HG03565 (cell line): ENCODE measurements at regions not wholly inside any gene's neighbourhood (a gene's known extent, or its start where the extent isn't known, plus 50 kb on each side); places are given as distances from the start of the nearest gene placed in this dataset.
"Not testable (repeated sequence)": the region's sequence is repeated elsewhere in the genome, so short reads cannot be mapped to it uniquely, and the experiment has no call there.

Experiments
- ATAC-seq: cut with Tn5 transposase; IDR thresholded peaks from one replicate; pipeline ENCODE4 v1.9.1; 2021; ENCODE audit warnings: mild to moderate bottlenecking, moderate library complexity; ENCODE audit not compliant: unreplicated experiment

DNA sequence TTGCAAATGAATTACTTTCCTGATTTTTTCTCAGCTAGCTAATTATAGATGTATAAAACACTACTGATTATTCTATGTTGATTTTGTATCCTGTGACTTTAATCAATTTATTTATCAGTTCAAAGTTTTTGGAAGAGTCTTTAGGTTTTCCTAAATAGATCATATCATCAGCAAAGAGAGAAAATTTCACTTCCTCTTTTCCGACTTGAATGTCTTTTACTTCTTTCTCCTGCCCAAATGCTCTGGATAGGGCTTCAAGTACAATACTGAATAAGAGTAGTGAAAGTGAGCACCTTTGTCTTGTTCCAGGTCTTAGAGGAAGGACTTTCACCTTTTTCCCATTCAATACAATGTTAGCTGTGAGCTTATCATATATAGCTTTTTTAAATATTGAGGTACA, 417.9 kb downstream of the PDGFC start:
- no peak for ATAC-seq

DNA sequence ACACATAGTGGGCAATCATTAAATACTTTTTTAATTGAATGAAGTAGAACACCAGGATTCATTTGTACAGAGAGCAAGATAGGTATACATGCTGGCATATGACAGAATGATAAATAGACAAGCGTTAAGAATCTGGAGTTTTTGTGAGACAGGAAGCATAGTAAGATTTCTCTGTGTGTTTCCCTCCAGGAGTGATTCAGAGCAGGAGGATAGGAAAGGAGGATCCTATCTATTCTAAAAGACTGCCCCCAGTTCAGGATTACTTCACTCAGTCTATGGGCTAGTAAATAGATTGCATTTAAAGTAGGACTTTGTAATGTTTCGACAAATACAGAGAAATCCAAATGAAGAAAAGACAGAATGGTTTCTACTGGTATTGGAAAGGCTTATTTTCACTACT, 423.7 kb downstream of the PDGFC start:
- ATAC-seq: no peak

DNA sequence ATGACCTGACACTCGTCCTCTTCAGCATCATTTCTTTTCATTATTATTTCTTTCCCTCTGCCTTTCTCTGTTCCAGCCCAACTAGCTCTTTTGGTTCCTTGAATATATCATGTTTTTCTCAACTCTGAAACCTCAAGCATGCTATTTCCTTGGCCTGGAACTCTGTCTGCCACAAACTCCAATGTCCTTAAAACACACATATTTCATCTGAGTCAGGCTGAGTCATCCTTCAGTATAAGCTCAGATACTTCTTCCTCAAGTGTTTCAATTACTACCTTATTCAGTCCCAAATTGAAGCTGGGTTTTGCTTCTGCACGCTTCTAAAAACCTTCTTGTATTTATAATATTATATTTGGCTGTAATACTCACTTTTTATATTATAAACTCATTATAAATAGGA, 424.2 kb downstream of the PDGFC start:
- ATAC-seq: no peak

DNA sequence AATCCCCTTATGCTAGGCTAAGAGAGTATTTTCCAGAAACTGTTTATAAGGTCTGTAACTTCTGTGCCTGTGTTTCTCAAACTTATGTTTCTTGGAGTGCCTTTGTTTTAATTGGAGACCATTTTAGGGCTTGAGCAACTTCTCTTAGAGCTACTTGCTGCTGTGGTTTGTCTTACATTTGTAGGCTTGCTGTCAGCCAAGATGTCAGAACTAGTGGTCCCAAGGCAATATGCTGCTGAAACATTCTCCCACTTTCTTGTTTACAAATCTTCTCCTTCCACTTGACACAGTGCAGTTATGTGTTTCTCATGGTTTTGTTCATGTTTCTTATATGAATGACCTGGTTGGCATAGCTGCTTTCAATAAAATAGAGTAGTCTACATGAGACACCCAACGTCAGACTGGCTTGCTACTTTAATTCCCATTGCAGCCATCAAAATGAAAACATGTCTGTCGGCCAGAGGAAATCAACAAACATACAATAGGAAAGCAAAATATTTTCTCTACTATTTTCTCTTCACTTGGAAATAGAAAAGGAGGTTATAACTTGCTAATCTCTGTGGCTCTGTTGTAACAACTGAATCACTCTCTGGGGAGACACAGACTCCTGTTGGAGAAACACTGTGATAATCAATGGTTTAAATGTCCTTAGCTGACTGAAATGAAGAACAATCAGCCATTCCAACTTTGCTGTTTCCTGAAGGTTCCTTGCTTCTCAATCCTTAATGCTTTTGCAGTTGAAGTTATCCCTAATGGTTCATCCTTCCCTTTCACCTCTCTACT, 426.4 kb downstream of the PDGFC start:
- ATAC-seq: no peak

DNA sequence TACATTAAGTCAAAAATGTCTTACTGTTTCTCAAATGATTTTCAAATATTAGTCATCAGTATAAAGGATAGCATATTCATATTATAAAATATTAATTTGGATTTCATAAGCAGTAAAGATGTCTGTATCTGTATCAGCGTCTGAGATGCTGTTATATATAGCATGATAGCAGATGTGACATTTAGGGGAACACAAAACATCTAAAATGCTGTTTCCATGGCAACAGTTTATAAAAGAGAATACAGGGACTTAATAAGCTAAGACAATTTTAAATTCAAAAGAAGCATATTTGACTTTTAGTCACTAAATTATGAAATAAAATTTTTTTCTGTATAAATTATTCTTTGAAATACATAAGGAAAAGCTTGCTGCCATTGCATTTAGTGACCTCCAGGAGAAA, 432.2 kb downstream of the PDGFC start:
- ATAC-seq: no peak

DNA sequence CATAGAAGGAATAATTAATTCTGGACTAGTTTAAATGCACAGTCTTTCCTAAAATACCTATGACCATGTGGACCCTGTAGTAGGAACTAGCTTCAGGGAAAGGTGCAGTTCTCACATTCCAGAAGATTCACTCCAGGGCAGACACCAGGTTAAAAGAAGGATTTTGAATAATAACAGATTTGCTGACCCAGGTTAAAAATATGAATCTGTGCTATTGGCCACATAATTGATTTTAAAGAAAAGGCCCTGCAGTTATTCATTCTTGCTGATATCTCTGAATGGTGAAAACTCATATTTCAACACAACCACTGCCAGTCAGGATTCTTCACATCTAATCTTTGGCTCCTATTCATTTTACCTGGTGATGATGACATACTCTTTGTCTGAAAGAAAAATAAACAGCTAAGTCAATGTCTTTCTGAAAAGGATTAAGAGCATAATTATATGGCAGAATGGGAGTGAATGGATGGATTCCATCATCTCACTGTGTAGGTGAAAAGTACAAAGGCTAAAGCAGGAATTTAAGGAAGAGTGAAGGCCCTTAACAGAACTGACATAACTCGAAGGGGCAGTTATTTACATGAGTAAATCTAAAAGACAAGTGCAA, 432.8 kb downstream of the PDGFC start:
- no peak for ATAC-seq

DNA sequence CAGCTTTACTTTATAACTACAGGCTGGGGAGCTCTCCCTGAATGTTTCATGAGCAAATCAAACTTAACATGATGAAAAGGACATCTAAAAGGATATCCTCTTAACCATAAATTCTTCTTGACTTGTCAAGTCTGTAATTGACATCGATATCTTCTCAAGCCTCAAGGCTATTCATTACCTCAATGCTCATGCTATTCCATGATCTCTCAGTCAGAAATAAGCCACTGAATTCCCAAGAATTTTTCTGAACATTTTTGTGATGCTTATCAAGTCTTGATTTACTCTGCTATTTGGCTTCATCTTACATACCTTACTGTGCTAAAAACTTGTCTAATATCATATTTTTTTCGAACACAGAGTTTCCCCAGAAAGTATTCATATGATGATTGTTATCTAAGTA, 433.4 kb downstream of the PDGFC start:
- ATAC-seq: no peak

DNA sequence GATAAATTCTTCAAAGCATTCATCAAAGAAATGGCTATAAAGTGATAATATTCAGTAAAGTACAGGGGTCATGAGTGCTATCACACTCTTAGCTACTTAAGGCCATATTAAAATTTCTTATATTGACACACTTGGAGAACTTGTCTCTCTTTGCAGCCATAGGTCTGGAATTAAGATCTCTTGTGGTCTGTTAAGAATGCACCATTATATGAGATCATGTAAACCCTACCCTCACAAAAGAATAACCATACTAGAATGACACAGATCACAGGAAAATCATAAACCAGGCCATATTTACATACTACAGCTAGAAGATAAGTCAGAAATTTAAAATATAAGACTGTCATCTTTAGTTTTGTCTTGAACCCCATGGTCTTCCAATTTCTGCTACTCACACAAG, 434.3 kb downstream of the PDGFC start:
- ATAC-seq: no peak

DNA sequence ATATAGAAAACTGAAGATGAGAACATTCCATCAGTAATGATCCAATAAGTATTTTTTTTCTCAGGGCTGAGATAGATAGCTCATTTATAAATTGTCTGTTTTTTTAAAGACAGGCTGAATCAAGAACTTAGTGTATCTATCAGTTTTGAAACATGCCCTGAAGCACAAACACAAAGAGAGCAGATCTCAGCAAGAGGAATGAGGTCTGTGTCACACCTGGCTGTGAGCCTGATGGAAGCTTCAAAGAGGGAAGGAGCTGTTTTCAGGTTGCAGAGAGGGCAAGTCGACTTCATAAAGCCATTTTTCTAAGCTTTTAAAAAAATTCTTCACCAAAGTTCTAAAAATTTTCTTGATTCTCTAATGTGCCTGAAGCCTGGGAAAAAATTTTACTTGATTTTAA, 434.9 kb downstream of the PDGFC start:
- no peak for ATAC-seq

DNA sequence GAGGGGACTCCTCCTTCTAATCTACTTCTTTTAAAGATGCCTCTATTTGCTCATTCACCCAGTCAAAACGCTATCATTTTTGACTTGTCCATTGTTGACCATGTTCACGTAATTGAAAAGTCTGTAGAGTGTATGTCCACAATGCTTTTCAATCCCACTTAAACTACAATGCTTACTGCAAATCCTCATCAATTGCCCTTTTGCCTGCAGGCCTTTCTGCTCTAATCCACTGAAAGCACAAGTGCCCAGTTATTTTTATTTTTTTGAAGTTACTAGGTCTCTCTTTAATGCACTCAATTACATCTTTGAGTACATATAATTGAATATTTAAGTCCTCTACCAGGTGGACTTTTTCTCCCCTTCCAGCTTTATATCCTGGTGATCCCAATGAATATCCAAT, 437.4 kb downstream of the PDGFC start:
- no peak for ATAC-seq

DNA sequence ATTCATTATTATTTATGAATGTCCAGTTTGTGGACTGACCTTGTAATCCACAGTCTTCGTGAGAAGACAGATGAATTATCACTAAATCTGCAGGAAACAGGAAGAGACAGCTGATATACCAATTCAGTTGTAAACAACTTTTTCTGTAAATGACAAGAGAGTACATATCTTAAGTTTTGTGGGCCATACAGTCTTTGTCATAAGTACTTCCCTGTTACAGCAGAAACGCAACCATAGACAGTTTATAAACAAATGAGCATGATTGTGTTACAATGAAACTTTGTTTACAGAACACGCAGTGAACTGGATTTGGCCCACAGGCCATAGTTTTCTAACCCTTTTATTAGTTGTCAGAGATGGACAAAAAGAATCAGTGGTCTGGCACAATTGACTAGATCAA, 443.4 kb downstream of the PDGFC start:
- no peak for ATAC-seq

DNA sequence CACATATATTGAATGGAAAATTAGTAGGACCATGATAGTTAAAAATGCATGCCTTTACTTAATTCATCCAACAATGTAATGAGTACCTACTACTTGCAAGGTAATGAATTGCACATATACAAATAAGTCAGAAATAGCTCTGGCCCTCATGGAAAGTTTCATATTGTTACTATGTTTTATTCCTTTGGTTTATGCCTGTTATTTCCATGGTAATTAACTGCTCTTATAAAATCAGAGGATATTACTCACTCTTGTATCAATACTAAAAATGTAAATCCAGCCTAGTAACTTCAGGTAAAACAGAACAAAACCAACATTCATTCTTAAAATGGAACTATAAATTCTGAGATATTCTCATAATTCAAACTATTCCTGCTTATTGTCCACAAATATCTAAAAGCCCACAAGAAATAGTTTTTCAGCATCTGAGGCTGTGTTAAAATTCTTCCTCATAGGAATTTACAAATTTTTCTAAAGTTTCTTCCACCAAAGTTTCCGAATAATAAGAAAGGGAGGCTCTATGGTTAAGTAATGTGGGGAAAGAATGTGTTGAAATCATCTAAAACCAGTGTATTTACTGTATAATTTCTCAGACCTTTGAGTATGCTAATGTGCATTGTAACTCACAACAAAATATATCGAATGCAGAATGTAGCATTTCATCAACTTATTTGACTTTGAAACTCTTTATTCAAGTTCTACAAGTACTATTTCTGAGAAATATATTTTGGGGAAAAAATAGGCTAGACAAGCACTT, 444.2 kb downstream of the PDGFC start:
- no peak for ATAC-seq

DNA sequence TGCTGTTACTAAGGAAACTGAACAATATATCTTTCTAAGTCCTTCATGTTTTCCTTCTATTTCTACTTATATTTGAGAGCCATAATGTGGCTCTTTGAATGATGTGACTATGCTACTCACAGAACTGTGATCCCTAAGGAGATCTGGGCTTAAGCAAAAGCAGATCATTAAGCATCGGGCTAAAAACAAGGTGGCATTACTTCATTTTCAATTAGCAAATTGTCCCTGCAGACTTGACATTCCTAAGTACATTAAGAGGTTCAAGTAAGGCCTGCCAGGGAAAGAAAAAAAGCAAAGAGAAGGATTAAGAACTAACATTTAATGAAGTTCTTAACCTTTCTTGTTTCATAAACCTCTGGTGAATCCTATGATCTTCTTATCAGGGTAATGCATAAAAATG, 447.6 kb downstream of the PDGFC start:
- ATAC-seq: no peak

DNA sequence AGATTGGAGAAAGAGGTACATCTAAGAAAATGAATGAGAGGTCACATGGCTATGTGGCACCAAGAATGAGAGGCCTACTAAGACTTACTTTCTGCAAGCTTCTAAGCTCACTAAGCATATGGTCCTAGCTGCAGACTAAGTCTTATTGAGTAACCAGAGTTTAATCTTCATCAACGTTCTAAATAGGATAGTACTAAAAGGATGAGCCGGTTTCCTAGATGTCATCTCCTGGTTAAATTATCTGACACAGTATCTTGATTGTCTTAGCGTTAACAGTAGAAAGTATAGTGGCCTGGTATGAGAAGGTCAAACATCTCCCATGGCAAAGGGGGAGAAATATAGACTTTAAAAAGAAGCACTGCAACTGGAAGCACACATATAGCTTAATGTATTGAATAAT, 448.1 kb downstream of the PDGFC start:
- no peak for ATAC-seq

DNA sequence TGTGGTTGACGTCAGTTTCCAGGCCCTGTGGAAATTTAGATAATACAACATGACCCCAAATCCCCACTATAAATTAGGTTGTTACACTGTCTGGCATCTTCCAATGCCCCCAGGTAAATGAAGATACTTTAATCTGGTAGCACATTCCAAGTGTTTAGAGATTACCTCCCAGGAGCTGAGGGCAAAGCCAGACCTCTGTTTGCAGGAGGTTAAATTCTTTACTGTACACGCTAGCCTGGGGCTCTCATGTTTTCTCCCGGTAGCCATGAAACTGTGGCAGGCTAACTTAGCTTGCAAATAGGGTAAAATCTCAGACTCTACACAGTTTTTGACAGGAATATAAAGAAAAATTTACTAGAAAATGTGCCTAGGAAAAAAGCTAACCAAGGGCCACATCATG, 450.0 kb downstream of the PDGFC start:
- ATAC-seq: no peak

DNA sequence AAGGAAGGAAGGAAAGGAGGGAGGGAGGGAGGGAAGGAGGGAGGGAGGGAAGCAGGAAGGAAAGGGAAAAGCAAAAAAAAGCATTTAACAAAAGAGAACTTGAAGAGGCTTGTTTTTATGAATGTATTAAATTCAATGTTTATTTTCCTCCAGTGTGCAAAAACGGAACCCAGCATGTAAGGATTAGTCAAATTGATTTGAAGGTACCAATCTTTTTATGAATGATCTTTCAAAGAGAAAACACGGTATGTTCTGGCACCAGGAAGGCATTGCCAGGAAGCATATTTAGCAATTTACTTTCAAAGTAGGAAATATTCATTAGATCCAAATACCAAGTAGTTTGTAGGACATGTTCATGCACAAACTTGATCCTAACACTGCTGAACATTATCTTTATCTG, 453.6 kb downstream of the PDGFC start:
- no peak for ATAC-seq

DNA sequence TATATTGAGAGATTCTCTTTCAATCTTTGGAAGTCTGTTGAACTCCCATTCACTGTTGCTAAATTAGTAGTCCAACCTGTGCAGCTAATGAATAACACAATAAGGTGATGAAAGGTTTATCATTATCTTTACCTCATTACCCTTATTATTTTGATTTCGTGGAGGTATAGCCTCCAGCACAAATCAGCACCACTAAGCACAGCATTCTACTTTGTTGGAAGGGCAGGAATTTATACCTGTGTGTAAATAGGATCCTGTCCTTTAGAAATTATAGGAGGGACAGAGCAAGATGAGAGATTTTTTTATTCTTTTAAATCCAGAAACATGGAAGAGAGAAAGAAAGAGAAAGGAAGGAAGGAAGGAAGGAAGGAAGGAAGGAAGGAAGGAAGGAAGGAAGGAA, 454.1 kb downstream of the PDGFC start:
- ATAC-seq: no peak

DNA sequence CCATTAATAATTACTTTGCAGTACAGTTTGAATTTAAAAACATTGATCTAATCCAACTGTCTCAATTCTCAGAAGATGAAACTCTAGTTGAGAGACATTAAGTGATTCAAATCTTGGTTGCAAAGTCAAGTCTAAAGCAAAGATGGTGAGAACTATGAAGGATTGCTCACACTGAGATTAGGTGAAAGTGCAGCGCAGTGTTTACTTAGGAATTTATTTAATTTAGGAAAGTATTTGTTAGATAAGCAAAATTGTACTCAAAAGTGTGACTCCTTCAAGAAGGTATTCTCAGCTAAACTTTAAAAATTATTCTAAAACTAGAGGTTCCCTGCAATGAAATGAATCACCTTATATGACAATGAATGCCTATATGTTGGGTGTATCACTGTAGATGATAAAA, 454.9 kb downstream of the PDGFC start:
- ATAC-seq: no peak

DNA sequence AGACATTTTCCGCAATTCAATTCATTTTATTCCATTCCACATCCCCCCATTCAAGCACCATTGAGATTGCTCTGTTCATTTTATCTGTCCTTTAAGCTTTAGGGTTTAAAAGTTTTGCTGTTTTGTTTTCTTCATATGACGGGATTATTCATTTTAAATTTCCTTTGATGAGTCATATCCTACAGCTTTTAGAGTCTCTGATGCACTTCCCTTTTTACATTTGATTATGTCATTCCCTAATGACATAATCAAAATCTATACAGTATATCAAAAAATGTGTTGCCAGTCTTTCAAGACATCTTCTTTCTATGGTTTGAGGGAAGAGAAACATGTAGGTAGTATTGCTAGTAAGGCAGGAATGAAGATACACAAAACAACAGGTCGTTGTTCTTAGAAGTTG, 456.3 kb downstream of the PDGFC start:
- ATAC-seq: no peak

DNA sequence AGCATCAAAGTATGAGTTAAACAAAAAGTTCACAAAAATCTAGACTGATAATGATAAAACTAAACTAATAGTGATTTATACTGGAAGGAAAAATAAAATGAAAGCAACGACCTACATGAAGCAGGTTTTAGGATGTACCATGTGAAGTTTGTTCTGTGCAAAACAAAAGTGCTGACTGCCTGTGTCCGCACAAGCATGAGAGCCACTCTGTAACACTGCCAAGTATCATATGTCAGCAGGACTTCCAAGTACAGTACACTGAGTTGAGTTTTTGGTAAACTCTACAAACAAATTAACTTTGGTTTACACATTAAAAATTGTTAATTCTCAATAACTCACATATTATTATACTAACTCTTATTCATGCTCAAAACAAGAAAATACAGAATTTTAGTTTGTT, 459.0 kb downstream of the PDGFC start:
- ATAC-seq: no peak

DNA sequence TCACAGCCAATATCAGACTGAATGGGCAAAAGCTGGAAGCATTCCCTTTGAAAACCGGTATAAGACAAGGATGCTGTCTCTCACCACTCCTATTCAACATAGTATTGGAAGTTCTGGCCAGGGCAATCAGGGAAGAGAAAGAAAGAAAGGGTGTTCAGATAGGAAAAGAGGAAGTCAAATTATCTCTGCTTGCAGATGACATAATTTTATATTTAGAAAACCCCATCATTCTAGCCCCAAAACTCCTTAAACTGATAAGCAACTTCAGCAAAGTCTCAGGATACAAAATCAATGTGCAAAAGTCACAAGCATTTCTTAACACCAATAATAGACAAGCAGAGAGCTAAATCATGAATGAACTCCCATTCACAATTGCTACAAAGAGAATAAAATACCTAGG, 461.7 kb downstream of the PDGFC start:
- ATAC-seq: not testable (repeated sequence)

DNA sequence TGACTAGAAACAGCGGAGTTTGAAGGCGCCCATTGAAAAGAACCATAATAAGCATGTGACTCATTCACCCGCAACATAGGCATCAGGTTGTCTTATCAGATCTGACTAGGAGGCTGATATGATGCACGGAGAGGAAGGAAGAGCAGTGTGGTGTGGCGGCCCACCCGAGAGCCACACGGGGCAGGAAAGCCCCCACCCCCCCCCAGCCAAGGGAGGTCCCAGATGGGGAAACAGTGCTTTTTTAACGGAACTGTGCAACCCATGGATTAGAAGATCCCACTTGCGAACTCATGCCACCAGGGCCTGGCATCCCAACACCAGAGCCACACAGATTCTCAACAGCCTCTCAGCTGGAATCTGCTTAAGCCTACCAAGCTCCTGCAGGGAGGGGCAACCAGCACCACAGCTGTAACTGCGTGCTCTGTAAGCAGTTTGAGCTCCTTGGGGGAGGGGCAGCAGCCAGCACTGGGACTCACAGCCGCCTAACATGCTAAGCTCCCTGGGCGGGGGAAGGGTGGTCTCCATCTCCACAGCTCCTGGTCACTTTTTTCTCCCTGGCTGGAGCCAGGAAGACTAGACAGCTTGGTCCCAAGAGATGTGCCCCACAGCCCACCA, 466.2 kb downstream of the PDGFC start:
- no peak for ATAC-seq
